HG03457 (cell line): ENCODE measurements at regions not wholly inside any gene's neighbourhood (a gene's known extent, or its start where the extent isn't known, plus 50 kb on each side); places are given as distances from the start of the nearest gene placed in this dataset.
"Not testable (repeated sequence)": the region's sequence is repeated elsewhere in the genome, so short reads cannot be mapped to it uniquely, and the experiment has no call there.

Experiments used
- ATAC-seq: cut with Tn5 transposase; IDR thresholded peaks from one replicate; pipeline ENCODE4 v1.9.1; 2021; ENCODE audit warnings: moderate number of reproducible peaks; ENCODE audit not compliant: unreplicated experiment

DNA sequence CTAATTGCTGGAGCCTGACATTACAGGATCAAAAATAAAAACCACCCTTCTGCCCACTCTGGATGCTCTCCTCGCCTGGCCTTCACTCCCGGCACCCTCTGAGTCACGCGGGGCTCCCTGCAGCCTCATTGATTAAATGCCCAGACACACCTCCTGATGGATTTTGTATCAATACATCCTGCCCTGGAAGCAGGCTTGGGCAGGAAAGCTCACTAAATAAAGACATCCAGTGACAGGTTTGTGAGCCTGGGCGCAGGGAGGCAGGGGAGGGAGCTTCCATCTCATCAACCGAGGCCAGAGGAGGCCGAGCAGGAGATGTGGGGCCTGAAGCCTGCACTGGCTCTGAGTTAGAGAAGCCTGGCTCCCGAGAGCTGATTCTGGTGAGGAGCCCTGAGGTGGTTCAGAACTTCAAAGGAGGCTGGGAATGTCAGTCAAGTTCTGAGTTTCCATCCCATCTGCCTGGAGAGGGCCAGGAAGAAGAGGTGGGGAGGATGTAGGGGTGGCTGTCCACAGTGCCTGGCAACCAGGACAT, 318.6 kb downstream of the ADGRD1 start:
- ATAC-seq, result not testable (repeated sequence)

GRCh38 chr12:131273291-131273845, 319.7 kb downstream of the ADGRD1 start:
- ATAC-seq, result no peak

GRCh38 chr12:131274061-131274460, 320.4 kb downstream of the ADGRD1 start:
- no peak for ATAC-seq

GRCh38 chr12:131274906-131275305, 321.2 kb downstream of the ADGRD1 start:
- no peak for ATAC-seq

DNA sequence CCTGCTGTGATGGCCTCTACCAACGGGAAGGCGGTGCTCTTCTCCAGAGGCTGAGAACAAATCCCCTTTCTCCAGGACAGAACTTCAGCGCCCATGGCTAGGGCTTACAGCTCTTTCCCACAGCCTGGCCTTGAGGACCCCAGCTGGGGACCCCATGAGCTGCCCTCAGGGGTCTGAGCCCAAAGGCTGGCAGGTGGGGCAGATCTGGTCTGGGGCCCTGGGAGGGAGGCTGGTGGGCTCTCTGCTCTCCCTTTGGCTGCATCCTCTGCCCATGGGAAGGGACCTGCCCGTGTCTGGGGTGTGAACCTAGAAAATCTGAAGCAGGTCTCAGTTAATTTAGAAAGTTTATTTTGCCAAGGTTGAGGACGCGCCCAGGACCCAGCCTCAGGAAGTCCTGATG, 322.1 kb downstream of the ADGRD1 start:
- no peak for ATAC-seq

DNA sequence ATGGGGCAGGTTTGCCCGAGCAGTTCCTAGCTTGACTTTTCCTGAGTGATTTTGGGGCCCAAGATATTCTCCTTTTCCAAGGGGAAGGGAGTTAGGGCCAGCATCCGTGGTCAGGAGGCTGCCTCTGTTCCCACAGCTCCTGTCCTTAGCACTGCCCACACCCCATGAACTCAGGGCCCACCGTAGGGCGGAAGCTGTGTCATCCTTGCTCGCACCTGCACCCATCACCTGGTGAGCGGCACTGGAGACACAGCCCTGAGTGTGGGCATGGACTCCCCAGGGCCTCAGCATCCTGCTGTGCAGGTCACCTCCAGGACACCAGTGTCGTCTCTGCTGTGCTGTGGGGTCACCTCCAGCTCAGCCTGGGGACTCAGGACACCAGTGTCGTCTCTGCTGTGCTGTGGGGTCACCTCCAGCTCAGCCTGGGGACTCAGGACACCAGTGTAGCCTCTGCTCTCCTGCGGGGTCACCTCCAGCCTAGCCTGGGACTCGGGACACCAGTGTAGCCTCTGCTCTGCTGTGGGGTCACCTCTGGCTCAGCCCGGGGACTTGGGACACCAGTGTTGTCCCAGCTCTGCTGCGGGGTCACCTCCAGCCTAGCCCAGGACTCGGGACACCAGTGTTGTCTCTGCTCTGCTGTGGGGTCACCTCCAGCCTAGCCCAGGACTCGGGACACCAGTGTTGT, 322.9 kb downstream of the ADGRD1 start:
- ATAC-seq, result no peak

- ATAC-seq, result not testable (repeated sequence)
Observed at GRCh38 chr12:131277186-131278091, 323.7 kb downstream of the ADGRD1 start.

GRCh38 chr12:131278451-131279115, 324.9 kb downstream of the ADGRD1 start:
- not testable (repeated sequence) for ATAC-seq

- no peak for ATAC-seq
Observed at GRCh38 chr12:131279281-131279921, 325.7 kb downstream of the ADGRD1 start.

DNA sequence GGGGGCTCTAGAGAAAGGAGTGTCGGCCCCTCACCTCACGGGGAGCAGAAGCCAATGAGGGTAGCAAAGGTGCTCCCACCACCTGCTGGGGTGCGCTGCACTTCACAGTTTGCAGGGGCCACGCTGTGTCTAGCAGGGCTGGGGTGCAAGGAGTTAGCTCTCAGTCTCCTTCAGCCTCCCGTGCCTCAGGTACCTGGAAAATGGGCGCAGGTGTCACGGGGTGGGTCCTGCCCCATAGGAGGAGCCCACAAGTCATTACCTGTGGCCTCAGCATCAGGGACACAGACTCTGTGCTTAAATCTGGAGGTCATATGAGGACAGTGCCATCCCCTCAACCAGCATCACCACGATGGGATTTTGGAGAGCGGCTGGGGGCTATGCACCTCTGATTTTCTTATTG, 326.7 kb downstream of the ADGRD1 start:
- ATAC-seq, result no peak

- ATAC-seq, result no peak
Observed at GRCh38 chr12:131281016-131281415, 327.3 kb downstream of the ADGRD1 start.

- no peak for ATAC-seq
Observed at GRCh38 chr12:131282292-131283080, 328.8 kb downstream of the ADGRD1 start.

DNA sequence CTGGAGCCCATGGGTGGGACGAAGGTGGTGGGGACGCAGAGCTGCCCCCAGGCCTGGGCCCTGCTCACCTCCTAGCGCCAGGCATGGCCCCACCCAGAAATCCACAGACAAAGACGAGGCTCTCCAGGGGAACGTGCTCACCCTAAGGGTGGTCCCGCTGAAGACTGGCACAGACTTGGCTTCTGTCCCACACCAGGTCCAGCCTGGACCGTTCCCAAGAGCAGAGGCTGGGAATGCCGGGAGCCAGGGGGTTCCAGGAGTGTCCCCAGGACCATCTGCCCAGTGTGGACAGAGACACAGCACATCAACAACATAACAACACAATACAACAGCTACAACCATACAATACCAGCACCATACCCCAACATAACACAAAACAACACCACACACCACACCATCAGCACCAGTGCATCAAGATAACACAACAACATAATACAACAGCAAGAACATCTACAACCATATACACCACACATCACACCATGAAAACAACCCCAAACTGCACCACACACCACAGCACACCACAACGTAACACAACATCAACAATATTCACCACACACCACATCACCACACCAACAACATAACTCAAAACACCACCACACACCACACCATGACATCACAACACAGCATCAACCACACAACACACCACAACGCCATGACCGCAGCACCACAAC, 329.6 kb downstream of the ADGRD1 start:
- no peak for ATAC-seq

- ATAC-seq, result not testable (repeated sequence)
Observed at GRCh38 chr12:131283862-131284825, 330.4 kb downstream of the ADGRD1 start.

GRCh38 chr12:131284954-131285904, 331.5 kb downstream of the ADGRD1 start:
- not testable (repeated sequence) for ATAC-seq

DNA sequence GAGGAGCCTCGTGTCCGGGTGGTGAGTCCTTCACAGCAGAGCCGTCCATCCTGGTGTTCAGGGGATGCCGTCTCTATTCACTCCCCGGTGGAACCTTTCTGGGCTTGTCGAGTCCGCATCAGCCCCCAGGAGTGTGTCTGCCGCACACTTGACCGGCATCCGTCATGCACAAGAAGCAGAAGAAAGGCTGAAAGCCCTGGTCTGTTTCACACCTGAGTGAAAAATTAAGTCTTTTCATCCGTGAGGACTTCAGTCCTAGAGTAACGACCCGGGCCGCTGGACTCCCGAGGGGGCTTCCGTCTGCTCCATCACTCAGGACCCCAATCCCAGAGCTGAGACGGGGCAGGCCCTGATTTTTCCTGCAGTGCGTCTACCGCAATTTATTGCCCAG, 332.2 kb downstream of the ADGRD1 start:
- not testable (repeated sequence) for ATAC-seq

DNA sequence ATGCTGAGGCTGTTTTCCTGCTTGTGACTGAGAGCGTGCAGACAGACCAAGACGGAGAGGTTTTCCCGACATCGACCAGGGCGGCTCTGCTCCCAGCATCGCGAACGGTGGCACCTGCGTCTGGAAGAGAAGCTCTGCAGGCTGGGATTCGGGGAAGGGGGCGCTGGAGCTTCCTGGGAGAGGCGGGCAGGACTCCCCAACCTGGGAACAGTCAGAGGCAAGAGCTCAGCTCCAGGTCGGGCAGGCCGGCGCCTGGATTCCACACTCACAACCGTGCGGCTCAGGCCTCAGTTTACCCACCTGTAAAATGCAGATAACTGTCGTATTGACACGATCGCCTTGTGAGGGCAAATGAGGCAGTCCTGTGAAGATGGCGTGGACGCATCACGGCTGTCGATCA, 332.6 kb downstream of the ADGRD1 start:
- ATAC-seq, result not testable (repeated sequence)
